HG03442 (cell line): ENCODE measurements at regions not wholly inside any gene's neighbourhood (a gene's known extent, or its start where the extent isn't known, plus 50 kb on each side); places are given as distances from the start of the nearest gene placed in this dataset.

Experiments
- ATAC-seq: cut with Tn5 transposase; IDR thresholded peaks from one replicate; pipeline ENCODE4 v1.9.1; 2021; ENCODE audit warnings: mild to moderate bottlenecking, moderate library complexity; ENCODE audit not compliant: unreplicated experiment

DNA sequence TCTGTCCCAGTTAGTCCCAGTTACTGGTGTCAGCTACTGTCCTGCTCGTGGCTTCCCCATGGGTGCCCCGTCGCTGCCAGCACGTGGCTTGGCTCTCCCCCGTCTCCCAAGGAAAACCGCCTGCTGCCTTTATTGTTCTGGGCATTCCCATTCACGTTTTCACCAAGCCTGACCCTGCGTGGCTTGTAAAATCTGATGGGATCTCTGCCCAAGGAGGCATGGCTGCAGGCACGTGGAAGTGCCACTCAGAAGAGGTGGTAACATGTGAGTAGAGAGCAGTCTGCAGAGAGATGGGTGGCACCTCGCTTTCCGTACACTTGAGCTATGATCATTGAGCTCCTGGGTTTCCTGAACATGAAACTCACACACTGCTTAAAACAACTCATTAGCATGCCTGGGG lies 429.2 kb upstream of the KLF4 start:
- ATAC-seq: no peak

DNA sequence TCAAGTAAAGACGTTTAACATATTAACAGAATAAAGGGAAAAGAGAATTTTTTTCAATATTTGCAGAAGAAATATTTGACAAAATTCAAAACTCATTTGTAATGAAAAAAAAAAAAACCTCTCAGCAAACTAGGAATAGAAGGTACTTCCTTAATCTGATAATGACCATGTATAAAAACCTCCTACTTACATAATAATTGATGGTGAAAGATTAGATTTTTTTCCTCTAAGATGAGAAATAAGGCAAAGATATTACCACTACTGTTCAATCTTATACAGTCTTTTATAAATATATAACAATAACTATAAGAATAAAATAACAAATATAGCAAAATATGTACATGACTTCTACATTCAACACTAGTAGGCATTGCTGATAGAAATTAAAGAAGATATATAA lies 424.6 kb upstream of the KLF4 start:
- no peak for ATAC-seq

DNA sequence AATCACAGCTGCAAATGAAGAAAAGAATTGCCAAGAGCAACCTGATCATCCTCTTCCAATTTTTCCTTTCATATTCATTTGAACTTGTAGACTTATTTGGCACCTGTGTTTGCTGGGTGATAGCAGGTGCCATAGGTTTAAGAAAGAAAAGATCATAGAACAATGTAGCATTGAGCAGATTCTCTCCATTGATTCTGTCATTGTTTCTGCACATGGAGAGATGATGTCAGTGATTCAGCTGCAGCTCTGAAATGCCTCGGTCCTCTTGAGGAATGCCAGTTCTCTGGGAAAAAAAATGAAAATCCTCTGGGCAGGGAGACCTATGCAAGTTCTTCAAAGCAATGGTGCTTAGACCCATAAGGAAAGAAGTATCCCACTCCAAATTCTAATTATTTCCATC lies 418.1 kb upstream of the KLF4 start:
- ATAC-seq: no peak

DNA sequence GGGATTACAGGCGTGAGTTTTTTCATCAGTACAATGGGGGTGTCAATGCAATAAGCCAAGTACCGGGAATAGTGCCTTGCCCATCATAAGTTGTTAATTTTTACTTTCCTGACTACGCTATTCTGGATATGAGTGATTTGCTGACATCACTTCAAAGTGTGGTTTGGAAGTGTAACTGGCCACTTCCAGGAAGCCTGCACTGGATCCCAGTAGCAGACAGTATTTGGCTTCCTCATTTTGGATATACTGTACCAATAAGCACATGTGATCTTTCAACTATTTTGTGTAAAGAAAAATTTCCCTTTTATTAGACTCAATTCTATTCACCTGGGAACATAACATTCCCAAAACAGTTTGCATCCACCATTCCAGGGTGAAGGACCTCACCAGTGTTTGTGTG lies 417.7 kb upstream of the KLF4 start:
- ATAC-seq: no peak

DNA sequence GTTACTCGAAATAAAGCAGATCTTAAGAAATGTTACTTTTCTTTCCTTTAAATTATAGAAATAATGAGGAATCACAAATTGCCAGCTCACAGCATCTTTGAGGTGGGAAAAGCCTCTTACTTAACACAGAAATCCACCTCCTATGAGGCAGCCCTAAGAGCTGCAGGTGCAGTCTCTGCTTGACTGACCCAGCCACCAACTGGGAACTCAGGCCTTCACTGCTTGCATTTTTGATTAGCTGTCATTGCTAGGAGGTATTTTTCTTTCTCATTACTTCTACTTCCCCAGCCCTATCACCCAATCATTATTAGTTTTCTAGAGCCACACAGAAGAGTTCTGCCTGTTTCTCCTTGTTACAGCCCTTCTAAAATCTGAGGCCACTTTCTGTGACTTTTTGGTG lies 416.5 kb upstream of the KLF4 start:
- no peak for ATAC-seq

DNA sequence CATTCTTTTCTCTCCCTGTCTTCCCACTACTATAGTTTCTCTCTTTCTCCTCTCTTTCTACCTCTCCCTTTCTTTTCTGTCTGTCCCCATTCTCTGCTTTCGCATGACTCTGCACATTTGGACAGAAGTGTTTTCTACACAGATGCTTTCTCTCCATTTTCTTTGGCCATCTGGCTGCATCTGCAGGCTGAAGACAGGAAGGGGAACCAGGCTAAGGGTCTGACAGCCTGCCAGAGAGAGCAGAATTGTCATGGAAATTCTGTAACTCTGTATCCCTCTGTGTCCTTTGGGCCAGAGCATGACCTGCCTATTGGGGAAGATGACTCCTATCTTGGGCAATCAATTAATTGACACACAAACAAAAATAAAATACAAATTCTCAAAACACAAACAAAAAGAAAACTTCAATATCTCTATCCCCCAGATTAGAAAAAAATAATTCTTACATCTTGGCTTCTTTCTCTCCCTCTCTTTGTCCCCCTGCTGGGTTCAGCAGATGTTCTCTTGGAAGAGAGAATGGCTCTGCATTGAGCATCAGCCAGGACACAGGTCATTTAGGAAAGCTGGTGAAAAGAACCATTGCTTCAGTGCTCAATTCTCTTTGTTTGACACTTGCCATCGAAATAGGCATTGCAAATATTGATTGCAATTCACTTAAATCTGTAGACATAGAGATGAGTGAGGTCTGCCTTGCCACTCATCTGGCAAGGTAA lies 415.9 kb upstream of the KLF4 start:
- no peak for ATAC-seq

DNA sequence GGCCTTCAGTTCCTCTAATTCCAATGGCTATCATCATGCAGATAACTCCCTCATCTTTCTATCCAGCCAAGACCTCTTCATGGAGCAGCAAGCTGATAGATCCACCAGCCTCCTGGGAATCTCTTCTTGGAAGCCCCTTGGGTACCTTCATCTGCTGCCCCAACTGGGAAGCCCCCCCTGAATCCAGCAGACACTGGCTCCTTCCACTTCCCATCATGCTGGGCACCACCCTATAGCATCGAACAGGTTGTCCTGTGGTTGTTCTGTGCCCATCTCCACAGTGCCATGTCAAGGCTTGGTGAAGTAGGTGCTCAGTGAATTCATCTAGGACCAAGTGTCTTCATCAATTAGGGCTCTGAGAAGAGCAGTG lies 410.4 kb upstream of the KLF4 start:
- ATAC-seq: no peak

DNA sequence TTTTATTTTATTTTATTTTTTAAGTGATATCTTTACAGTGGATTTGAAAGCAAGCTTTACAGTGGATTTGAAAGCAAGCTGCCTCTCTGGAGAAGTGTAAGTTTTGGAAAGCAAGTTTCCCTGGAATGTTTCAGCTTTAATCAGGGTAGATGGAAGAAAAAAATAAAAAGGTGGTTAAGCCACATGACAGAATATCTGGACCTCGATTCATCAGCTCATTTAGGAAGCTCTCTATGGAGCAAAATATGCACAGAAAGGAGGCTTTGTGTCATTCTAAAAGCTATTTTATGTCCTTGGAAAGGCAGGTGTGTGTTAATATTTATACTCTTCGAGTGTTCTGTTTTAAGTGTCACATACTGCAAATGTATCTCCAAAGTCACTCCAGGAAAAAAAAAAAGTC lies 409.2 kb upstream of the KLF4 start:
- no peak for ATAC-seq

DNA sequence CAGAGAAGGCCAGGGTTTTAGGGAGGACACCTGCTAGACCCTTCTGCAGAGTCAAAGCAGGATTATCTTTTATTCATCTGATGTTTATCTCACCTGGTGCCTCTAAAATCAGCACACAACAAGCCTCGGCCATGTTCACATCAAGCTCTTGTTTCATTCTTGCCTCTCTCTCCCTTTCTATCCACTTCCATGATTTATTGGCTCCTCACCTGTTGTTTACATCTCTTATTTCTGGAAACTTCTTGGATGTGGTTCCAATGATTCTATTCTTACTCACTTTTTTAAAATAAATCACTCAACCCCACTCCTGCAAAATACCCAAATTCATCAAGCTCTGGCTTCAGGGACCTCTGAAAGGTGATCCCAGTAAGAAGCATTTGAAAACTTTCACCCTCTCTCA lies 407.0 kb upstream of the KLF4 start:
- ATAC-seq: no peak

DNA sequence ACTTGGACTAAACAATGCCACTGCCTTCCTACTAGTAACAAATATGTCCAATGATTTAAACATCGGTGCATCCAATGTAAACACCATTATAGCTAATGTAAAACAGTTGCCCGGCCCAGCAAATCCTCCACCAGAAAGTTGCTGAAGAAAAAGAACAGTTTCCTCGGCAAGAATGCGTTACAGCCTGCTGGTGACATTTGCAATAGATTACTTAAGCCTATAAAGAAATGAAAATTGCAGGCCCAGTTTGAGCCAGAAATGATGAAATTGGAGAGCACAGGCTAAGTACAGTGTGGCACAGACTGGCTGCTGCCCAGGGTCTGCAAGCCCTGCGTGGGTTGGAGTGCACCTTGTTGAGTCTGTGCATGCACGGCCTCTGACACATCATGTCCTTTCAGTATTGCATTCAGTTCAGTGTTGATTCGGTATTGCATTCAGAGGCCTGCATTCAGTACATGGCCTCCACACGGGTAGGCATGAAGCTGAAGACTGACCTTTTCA lies 406.0 kb upstream of the KLF4 start:
- ATAC-seq: no peak

DNA sequence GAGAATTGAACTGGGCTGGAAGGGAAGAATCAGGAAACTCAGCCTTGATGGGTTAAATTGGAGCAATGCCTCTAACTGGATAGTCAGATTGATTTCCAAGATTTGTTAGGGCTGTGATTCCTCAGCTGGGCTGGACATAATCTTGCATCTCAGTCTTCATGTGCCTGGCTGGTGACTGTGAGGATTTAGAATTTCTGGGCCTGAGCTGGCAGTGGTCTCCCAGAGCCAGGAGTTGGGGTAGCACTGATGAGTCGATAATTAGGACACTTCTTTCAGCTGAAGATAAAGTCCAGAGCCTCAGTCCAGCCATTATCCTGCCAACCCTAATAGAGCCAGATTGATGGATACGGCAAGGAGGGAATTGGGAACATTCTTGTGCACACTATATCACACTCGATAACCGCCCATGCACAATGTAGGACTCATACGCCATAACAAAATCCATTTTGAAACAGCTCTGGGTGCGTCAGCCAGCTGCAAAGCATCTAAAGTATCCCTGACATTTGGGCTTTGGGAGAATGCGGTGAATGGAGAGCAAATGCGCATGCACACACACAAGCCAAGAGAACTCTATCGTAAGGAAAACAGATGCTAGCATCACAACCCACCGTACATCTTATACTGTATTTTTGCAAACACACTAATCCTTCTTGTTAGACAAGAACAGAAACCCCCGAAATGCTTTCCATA lies 405.1 kb upstream of the KLF4 start:
- no peak for ATAC-seq

DNA sequence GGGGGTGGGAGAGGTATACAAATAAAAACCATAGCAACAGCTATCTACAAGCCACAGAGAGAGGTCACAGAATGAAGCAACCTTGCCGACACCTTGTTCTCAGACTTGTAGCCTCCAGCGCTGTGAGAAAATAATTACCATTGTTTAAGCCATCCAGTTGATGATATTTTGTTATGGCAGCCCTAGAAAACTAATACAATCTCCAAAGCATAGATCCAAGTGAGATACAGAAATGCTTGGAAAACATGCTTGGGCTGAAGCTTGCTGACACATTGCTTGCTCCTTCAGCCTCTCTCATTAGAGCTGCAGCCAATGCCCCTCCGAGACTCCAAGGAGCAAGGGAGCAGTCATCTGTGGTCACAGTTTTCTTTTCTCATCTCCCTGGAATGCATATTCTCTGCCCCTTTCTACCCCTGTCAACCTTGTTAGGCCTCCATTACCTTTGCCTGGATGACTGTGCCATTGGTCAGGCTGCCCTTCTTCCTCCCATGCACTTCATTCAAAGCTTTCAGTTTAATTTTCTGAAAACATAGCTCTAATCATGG lies 401.4 kb upstream of the KLF4 start:
- ATAC-seq: no peak

DNA sequence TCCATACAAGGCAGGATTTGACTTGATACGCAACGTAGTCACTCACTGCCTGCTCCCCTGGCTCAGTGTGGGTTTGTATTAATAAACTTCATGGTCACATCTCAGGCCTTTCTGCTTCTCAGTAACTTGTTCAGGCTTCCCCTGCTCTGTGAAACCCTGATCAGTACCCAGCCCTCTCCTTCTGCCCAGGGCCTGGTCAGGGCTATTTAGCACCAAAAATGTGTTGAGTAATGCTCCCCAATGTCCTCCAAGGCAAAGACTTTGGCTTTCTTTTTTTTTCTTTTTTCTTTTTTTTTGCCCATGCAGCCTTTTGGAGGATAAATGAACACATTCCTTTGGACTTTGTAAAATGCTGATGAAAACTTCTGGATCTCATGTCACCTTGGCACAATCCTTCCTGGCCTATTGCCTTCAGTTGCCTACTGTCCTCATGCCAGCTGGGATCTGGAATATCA lies 399.2 kb upstream of the KLF4 start:
- no peak for ATAC-seq

DNA sequence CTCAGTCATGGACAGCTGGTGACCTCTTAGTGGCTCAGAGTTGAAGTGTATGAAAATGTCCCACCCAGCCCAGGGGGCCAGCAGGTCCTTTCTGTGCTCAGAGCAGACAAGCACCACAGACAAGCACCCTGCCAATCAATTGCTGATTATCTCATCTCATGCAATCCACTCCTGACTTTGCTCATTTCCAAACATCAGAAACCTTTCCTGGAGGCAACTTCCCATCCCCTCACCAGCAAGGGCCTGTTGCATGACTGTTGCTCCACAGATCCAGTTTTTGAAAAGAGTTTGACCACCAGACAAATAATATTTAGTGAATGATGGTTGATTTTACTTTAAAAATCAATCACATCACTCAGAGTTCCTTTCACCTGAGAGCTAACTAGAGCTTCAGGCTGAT lies 397.3 kb upstream of the KLF4 start:
- ATAC-seq: no peak

DNA sequence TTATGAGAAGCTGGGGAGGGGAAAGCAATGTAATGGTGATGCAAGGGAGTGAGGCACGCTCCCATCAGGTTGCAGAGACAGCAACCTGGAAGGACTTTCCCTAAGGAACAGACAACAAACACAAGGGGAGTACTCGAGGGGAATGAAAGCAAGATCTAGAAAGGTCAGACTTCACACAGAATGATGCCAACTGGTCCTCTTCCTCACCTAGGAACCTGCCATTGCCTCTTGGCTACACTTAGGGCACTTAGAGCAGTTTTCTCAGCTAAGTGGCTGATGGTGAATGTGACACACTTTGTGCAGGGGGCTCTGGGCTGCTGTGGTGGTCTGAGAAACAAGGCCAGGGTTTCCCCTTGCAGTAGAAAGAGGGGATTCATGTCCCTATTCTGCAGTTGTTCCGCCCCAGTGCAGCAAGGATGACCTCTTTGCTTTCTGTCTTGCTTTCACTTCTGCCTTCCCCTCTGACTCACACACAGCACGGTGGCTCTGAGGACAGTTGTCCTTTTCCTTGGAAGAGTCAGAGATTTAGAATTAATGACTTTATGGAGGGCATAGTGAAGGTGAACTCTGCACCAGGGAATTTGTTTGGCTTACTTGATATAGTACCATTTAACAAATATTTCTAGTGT lies 394.0 kb upstream of the KLF4 start:
- ATAC-seq: peak; percentile 91

DNA sequence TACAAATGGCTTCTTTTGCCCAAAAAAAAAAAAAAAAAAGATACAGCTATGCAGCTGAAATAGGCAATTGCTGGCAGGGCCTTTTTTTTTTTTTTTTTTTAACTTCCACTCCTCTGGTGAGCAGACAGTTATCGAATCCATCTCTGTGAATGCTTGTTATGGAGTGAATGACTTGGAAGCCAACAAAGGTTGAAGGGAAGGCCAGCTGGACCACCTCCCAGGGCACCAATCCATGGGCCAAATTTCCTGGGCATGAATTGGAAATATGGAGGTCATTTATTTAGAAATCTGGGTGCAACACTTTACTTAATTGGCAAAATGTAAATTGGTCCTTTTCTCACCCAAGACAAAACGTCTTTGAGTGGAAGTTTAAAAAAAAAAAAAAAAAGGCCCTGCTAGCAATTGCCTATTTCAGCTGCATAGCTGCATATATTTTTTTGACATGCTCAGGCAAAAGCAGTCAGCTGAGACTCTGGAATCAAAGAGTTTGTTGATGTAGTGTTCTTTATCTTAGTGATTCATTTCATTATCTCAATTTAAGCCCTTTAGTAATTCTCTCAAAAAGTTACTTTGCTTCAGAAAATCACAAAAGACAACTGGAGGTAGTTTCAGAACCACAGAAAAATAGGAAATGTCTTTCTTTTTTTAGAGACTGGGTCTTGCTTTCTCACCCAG lies 392.2 kb upstream of the KLF4 start:
- ATAC-seq: no peak

DNA sequence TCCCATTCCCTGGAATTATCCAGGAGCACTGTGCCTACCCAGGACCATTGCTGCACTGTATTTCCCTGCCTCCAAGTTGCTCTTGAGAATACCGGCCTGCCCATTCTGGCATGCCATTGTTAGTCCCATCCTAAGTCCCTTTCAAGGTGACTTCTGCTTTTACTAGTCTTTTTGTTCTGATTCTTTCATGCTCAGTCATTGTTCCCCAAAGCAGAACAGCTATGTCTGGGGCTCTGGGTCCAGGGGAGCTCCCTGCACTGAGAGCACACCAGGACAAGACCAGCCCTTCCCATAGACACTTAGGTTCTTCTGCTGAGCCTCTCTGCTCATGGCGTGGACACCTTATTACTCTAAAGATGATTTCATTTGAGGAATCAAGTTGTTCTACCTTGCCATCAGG lies 388.9 kb upstream of the KLF4 start:
- ATAC-seq: no peak

DNA sequence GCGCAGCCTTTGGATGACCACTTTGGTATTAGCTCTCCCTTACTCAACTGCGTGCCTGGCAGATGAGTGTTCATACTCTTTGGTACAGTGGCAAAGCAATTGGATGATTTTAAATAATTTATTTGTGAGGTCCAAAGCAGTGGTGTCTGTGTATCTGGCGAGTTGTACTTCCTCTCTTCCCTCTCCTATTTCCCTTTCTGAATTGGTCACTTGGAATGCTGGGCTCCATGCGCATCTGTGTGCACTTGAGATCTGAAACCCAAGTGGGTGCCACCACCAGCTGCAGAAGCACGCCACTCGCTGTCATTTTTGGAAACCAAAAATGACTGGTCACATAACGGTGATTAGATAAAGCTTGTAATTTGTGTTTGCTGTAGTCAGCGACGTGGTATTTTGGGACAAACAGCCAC lies 386.0 kb upstream of the KLF4 start:
- peak; percentile 48 for ATAC-seq

DNA sequence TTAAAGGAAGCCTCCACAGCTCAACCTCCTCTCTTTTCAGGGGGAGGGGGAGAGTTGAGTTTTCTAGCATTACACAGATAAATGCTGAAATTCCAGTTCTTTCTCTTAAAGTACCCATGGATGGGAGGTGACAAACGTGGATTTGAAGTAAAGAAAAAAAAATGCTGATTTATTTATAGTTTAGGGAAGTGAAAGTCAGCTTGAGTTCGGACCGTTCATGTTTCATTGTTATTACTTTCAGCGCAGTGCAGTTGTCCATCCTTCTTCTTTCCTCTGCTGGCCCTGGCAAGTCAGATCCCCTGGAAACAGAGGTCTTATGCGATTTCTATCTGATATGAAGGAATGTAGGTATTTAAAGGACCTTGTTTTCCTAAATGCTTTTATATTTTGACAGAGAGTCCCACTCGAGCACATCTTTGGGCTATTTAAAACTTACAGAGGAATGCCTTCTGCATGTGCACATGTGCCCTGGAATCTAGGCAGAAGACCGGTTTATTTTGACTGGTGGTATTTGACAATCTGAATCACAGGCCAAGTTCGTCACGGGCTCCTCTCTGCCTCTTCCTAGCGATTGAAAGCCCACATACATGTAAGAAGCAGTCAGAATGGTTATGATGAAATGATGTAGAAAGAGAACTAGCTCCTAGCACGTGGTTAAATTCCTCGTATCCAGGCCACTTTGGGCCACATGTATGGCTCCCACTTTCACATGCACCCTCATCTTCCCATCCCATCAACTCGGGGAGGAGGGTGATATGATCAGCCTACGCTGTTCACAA lies 385.2 kb upstream of the KLF4 start:
- ATAC-seq: peak; percentile 72

DNA sequence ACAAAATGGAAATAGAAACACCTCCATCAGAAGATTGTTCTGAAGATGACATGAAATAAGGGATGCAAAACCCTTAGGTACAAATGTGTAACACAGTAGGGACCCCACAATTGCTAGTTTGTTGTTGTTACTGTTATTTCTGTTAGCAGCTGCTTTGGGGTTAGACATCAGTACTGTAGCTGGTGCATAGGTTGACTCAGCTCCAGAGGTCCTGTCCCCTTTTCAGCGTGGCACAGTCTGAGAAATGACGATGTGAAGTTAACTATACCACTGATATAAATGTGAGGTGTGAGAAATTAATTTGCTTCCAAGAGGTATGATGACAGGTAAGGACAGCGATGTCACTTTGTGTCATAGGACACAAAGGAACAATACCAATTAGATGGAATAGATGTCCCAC lies 384.6 kb upstream of the KLF4 start:
- peak; percentile 49 for ATAC-seq
